ENCODE measurements at regions not wholly inside any gene's neighbourhood (a gene's known extent, or its start where the extent isn't known, plus 50 kb on each side); places are given as distances from the start of the nearest gene placed in this dataset.
A peak's percentile ranks its signal among the peaks of the same experiment; 100 is the strongest.
"Not testable (repeated sequence)": the region's sequence is repeated elsewhere in the genome, so short reads cannot be mapped to it uniquely, and the experiment has no call there.

- Histone ChIP-seq H3K27ac (ENCODE audit: low read length) (no peak overlapping the region), H3K4me3 (ENCODE audit: low read length) (no peak overlapping the region), H3K4me1 (ENCODE audit: control insufficient read depth, insufficient read depth, low read length) (no peaks in the 10 kb centered on the region), H3K9me3 (ENCODE audit: control insufficient read depth, insufficient read depth, low read length) (no peaks in the 10 kb centered on the region), H3K27me3 (ENCODE audit: control insufficient read depth, insufficient read depth, low read length) (no peaks in the 10 kb centered on the region), H3K36me3 (ENCODE audit: control insufficient read depth, insufficient read depth, low read length) (no peaks in the 10 kb centered on the region)
- 91% methylated on average over 20 of the region's 20 CpGs for WGBS (ENCODE audit: insufficient coverage)
- H3K36me3 Mint-ChIP-seq = no peaks in the 10 kb centered on the region
- no peaks in the 10 kb centered on the region for H3K9me3 Mint-ChIP-seq
- intact Hi-C loops (cut with micrococcal nuclease) = loop anchor here (5.0 to 10.0 kb wide), 2 partner anchors 35 to 118 kb away; no protein-coding TSS in a partner anchor
- DNase-seq (no peak), ATAC-seq (no peak)
- H3K4me1 Mint-ChIP-seq = no peaks in the 10 kb centered on the region
- H3K27ac Mint-ChIP-seq = no peak overlapping the region
- peaks cover 6 to 15% of the 10 kb centered on the region in 2 donors for H3K27me3 Mint-ChIP-seq (ENCODE audit: low read depth in 2 of 2)
- H3K4me3 Mint-ChIP-seq = no peak overlapping the region
- no peak for TF ChIP-seq CTCF (IDR thresholded peaks at IDR 0.05)
Measured at GRCh38 chr16:21526923-21527807, 72.2 kb upstream of the METTL9 start.

DNA sequence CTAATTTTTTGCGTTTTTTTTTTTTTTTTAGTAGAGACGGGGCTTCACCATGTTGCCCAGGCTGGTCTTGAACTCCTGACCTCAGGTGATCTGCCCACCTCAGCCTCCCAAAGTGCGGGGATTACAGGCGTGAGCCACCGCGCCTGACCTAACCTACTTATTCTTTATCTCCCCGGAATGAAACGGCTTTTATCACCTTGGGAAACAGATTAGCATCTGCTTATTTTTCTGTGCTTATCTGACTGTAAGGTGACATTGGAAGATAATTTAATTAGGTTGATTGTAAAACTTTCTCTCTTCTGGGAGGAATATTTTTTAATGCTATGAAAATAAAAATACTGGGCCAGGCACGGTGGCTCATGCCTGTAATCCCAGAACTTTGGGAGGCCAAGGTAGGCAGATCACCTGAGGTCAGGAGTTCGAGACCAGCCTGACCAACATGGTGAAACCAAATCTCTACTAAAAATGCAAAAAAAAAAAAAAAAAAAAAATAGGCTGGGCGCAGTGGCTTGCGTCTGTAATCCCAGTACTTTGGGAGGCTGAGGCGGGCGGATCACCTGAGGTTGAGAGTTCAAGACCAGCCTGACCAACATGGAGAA, 70.2 kb upstream of the METTL9 start:
- H3K36me3 ChIP-seq (ENCODE audit: control insufficient read depth, insufficient read depth, low read length); DNase-seq; H3K27ac ChIP-seq (ENCODE audit: low read length); H3K9me3 Mint-ChIP-seq; H3K9me3 ChIP-seq (ENCODE audit: control insufficient read depth, insufficient read depth, low read length); H3K4me1 ChIP-seq (ENCODE audit: control insufficient read depth, insufficient read depth, low read length); H3K4me1 Mint-ChIP-seq; H3K27me3 ChIP-seq (ENCODE audit: control insufficient read depth, insufficient read depth, low read length); H3K27ac Mint-ChIP-seq; H3K4me3 Mint-ChIP-seq; H3K4me3 ChIP-seq (ENCODE audit: low read length); ATAC-seq; H3K36me3 Mint-ChIP-seq: not testable (repeated sequence)
- 94% methylated on average over 14 of the region's 14 CpGs for WGBS (ENCODE audit: insufficient coverage)
- intact Hi-C loops (cut with micrococcal nuclease) = loop anchor here (5.0 to 10.0 kb wide), 2 partner anchors 33 to 116 kb away; no protein-coding TSS in a partner anchor
- peaks cover 6 to 18% of the 10 kb centered on the region in 2 donors for H3K27me3 Mint-ChIP-seq (ENCODE audit: low read depth in 2 of 2)

- H3K27me3 Mint-ChIP-seq (ENCODE audit: low read depth in 2 of 2) = peaks cover 6 to 18% of the 10 kb centered on the region in 2 donors
- H3K4me3 ChIP-seq (ENCODE audit: low read length); H3K4me1 ChIP-seq (ENCODE audit: control insufficient read depth, insufficient read depth, low read length); H3K27me3 ChIP-seq (ENCODE audit: control insufficient read depth, insufficient read depth, low read length); H3K36me3 Mint-ChIP-seq; DNase-seq; H3K36me3 ChIP-seq (ENCODE audit: control insufficient read depth, insufficient read depth, low read length); H3K4me3 Mint-ChIP-seq; intact Hi-C loops (cut with micrococcal nuclease); H3K27ac ChIP-seq (ENCODE audit: low read length); H3K9me3 ChIP-seq (ENCODE audit: control insufficient read depth, insufficient read depth, low read length); H3K9me3 Mint-ChIP-seq; H3K4me1 Mint-ChIP-seq; ATAC-seq: not testable (repeated sequence)
- WGBS (ENCODE audit: insufficient coverage) = 79% methylated on average over 6 of the region's 8 CpGs
- peak overlapping the region in 1 of 2 donors; percentile 10 for H3K27ac Mint-ChIP-seq
Measured at GRCh38 chr16:21530729-21531383, 68.5 kb upstream of the METTL9 start.

DNA sequence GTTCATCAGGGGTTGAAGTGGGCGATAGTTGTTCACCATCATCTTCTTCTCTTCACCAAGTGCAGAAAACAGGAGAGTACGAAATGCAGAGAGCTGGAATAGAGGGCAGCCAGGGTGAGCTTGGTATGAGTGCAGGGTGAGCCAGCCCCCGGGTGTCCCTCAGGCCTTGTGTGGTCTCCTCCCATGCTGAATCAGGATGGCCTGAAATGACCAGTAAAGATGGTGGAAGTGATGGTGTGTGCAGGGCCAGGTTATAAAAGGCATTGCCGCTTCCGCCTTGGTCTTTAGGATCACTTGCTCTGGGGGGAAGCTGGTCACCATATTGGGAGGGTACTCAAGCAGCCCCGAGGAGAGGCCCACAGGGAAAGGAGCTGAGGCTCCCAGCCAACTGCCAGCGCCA, 66.4 kb upstream of the METTL9 start:
- H3K27ac Mint-ChIP-seq, DNase-seq: not testable (repeated sequence)

GRCh38 chr16:21533474-21533873, 65.9 kb upstream of the METTL9 start:
- intact Hi-C loops (cut with micrococcal nuclease); H3K9me3 ChIP-seq (ENCODE audit: control insufficient read depth, insufficient read depth, low read length); H3K36me3 ChIP-seq (ENCODE audit: control insufficient read depth, insufficient read depth, low read length); H3K4me1 Mint-ChIP-seq; H3K27ac ChIP-seq (ENCODE audit: low read length); H3K27me3 Mint-ChIP-seq (ENCODE audit: low read depth in 2 of 2); H3K4me3 Mint-ChIP-seq; H3K9me3 Mint-ChIP-seq; H3K4me3 ChIP-seq (ENCODE audit: low read length); ATAC-seq; H3K4me1 ChIP-seq (ENCODE audit: control insufficient read depth, insufficient read depth, low read length); H3K27ac Mint-ChIP-seq; H3K27me3 ChIP-seq (ENCODE audit: control insufficient read depth, insufficient read depth, low read length); H3K36me3 Mint-ChIP-seq; DNase-seq: not testable (repeated sequence)
- 98% methylated on average over 8 of the region's 10 CpGs for WGBS (ENCODE audit: insufficient coverage)

More for the DNA sequence above, 66.4 kb upstream of the METTL9 start:
- H3K4me3 Mint-ChIP-seq; H3K36me3 ChIP-seq (ENCODE audit: control insufficient read depth, insufficient read depth, low read length); H3K27ac ChIP-seq (ENCODE audit: low read length); H3K36me3 Mint-ChIP-seq; intact Hi-C loops (cut with micrococcal nuclease); H3K27me3 ChIP-seq (ENCODE audit: control insufficient read depth, insufficient read depth, low read length); H3K9me3 Mint-ChIP-seq; H3K4me3 ChIP-seq (ENCODE audit: low read length); H3K9me3 ChIP-seq (ENCODE audit: control insufficient read depth, insufficient read depth, low read length); ATAC-seq; H3K4me1 ChIP-seq (ENCODE audit: control insufficient read depth, insufficient read depth, low read length); H3K4me1 Mint-ChIP-seq; H3K27me3 Mint-ChIP-seq (ENCODE audit: low read depth in 2 of 2): not testable (repeated sequence)
- WGBS (ENCODE audit: insufficient coverage) = 96% methylated on average over 6 of the region's 7 CpGs

- WGBS (ENCODE audit: insufficient coverage) = 90% methylated on average over 6 of the region's 7 CpGs
- H3K27ac Mint-ChIP-seq; H3K4me1 Mint-ChIP-seq; intact Hi-C loops (cut with micrococcal nuclease); H3K4me3 ChIP-seq (ENCODE audit: low read length); H3K27me3 Mint-ChIP-seq (ENCODE audit: low read depth in 2 of 2); H3K4me3 Mint-ChIP-seq; H3K27ac ChIP-seq (ENCODE audit: low read length); H3K36me3 ChIP-seq (ENCODE audit: control insufficient read depth, insufficient read depth, low read length); H3K9me3 ChIP-seq (ENCODE audit: control insufficient read depth, insufficient read depth, low read length); H3K9me3 Mint-ChIP-seq; H3K36me3 Mint-ChIP-seq; H3K4me1 ChIP-seq (ENCODE audit: control insufficient read depth, insufficient read depth, low read length); H3K27me3 ChIP-seq (ENCODE audit: control insufficient read depth, insufficient read depth, low read length): not testable (repeated sequence)
- ATAC-seq (peak; percentile 42 to 72 (median 60)), DNase-seq (peak in 1 of 2 donors; percentile 48)
Measured at GRCh38 chr16:21534561-21534960, 64.8 kb upstream of the METTL9 start.

DNA sequence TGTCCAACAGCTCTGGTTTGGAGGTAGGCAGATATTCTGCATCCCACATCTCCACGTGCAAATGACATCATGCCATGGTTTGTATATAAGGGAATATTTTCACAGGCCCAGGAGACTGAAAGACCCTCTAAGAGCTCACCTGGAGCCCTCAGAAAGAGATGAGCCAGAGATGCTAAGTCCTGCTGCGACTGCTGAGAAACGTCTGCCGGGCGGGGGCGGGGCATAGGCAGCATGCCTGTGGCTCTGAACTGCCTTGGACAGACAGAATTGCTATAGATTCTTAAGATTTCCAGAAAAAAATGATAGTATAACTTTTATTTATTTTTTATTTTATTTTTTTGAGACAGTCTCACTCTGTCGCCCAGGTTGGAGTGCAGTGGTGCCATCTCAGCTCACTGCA, 64.2 kb upstream of the METTL9 start:
- 100% methylated on average over 2 of the region's 7 CpGs for WGBS (ENCODE audit: insufficient coverage)
- H3K4me1 Mint-ChIP-seq; intact Hi-C loops (cut with micrococcal nuclease); H3K36me3 ChIP-seq (ENCODE audit: control insufficient read depth, insufficient read depth, low read length); H3K27ac ChIP-seq (ENCODE audit: low read length); H3K9me3 Mint-ChIP-seq; DNase-seq; H3K27ac Mint-ChIP-seq; H3K4me3 Mint-ChIP-seq; H3K4me1 ChIP-seq (ENCODE audit: control insufficient read depth, insufficient read depth, low read length); H3K4me3 ChIP-seq (ENCODE audit: low read length); ATAC-seq; H3K9me3 ChIP-seq (ENCODE audit: control insufficient read depth, insufficient read depth, low read length); H3K36me3 Mint-ChIP-seq; H3K27me3 ChIP-seq (ENCODE audit: control insufficient read depth, insufficient read depth, low read length); H3K27me3 Mint-ChIP-seq (ENCODE audit: low read depth in 2 of 2): not testable (repeated sequence)
